GM19324 (cell line): ENCODE measurements at regions not wholly inside any gene's neighbourhood (a gene's known extent, or its start where the extent isn't known, plus 50 kb on each side); places are given as distances from the start of the nearest gene placed in this dataset.

Experiments
- ATAC-seq: cut with Tn5 transposase; IDR thresholded peaks from one replicate; pipeline ENCODE4 v1.9.1; 2021; ENCODE audit warnings: mild to moderate bottlenecking, moderate library complexity; ENCODE audit not compliant: unreplicated experiment, low FRiP score

DNA sequence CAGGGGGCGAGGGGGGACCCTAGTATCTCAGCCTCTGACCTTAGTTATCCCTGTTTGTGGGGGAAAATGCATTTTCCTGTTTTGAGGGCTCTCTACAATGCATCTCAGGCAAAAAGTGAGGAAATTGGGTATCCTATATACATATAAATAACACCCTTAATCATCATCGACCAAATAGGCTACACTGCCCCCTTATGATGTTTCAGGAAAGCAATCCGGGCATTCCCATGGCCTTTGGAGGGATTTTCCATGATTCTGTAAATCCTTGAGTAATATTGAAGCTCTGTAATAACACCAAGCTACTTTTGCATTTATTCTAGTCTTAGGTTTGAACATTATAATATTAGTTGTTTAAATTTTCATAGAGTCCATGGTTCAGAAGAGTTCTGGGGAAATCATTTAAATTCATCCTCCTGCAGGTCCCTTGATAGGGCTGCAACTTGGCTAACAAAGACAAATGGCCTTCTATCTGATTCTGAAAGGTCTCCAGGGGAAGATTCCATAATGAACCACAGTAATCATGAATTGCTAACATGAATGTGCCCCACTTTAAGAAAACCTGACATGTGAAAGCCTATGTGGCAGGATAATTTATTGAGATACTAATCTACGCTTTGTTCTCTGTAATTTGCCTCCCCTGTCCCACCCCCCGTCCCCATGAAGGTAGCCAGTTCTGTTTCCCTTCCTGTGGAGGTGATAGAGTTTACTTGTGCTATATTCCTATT, 91.5 kb upstream of the SCOC start:
- no peak for ATAC-seq

DNA sequence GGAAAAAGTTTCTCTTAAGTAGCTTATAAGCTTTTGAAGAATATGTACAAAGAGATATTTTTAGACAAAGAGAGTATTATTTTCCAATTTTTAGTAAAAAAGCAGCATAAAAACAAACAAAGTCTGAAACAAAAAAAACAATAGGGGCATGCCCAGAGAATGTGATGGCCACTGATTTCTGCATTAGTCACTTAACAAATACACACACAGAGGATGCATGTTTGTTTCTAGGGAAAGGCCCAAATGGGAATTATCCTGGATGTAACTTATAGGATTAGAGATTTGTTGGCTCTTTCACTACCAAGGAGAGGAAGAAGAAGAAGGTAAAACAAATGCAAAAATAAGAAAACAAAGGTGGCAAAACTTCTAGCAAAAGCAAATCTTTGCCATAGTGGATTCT, 95.9 kb upstream of the SCOC start:
- ATAC-seq, result no peak

- ATAC-seq, result no peak
Observed at GRCh38 chr4:140271553-140271952, 101.9 kb upstream of the SCOC start.

- ATAC-seq, result no peak
Observed at GRCh38 chr4:140269369-140269768, 104.1 kb upstream of the SCOC start.

GRCh38 chr4:140268186-140268841, 105.1 kb upstream of the SCOC start:
- no peak for ATAC-seq

- ATAC-seq, result no peak
Observed at GRCh38 chr4:140267576-140267975, 105.9 kb upstream of the SCOC start.

- ATAC-seq, result no peak
Observed at GRCh38 chr4:140266958-140267568, 106.4 kb upstream of the SCOC start.

- ATAC-seq, result no peak
Observed at GRCh38 chr4:140260227-140260626, 106.2 kb upstream of the MAML3 start.

DNA sequence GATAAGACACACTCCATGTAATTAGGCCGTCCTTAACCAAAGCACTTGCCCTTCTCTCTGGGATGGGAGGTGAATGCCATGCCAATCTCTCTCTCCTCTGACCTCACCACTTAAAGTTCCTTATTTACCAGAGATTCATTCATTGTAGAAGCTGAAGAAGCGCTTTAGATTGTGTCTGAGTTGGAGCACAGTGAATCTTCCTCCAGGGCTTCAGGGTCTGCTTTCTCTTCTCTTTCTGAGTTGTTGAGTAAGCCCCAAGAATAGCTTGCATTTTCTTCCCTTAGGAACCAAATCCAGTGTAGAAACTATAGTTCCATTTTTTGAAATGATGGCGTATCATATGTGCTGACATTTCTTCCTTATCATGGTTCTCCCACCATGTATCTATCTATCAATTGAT, 104.5 kb upstream of the MAML3 start:
- ATAC-seq, result no peak

GRCh38 chr4:140257461-140258305, 103.7 kb upstream of the MAML3 start:
- ATAC-seq, result no peak

DNA sequence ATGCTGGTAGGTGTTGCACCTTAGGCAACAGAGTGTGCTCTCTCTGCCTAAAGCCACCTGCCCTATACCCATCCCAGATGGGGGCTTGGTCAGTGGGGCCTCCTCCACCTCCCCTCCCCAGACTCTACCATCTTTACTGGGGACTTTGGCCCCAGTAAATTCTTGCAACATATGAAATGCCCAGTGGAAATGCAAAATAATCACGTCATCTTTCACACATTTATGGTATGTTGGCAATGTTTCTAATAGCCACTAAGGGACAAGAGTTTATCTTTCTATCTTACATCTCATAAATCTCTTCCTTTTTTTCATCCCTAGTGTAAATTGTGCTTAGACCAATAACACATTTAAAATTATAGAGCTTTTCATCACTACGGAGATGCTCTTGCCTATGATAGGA, 103.0 kb upstream of the MAML3 start:
- no peak for ATAC-seq

DNA sequence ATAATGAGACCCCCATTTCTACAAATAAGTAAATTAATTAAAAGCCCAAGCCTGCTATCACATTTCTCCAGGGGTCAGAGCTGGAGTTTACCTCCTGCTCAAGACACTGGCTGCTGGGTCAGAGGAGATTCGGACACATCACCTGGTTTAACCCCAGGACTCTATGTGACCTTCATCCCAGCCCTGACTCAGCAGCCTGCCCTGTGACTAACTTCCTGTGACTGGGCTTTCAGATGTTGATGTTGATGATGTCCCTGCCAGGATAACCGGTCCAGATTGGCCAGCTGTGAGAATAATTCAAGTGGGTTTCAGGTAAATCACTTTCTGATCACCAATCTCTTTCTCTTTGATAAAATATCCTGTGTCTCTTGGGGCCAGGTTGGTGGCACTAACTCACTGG, 102.4 kb upstream of the MAML3 start:
- ATAC-seq, result no peak

GRCh38 chr4:140255927-140256326, 101.9 kb upstream of the MAML3 start:
- ATAC-seq, result no peak

DNA sequence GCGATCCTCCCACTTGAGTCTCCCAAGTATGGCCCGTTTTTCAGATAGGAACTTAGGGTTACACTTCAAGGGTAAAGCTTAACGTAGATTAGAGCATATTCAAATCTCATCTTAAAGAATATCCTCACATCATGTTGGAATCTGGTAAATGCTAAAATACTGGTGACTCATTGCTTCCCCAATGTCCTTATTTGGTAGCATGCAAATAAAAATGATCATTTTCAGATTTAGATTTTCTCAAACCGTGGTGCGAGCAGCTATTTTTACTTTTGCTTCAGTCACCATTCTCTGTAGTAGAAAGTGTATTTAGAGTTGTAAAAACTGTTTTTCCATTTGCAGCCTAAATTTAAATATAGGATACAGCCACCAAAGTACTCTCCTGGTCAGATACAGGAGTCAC, 101.5 kb upstream of the MAML3 start:
- no peak for ATAC-seq

DNA sequence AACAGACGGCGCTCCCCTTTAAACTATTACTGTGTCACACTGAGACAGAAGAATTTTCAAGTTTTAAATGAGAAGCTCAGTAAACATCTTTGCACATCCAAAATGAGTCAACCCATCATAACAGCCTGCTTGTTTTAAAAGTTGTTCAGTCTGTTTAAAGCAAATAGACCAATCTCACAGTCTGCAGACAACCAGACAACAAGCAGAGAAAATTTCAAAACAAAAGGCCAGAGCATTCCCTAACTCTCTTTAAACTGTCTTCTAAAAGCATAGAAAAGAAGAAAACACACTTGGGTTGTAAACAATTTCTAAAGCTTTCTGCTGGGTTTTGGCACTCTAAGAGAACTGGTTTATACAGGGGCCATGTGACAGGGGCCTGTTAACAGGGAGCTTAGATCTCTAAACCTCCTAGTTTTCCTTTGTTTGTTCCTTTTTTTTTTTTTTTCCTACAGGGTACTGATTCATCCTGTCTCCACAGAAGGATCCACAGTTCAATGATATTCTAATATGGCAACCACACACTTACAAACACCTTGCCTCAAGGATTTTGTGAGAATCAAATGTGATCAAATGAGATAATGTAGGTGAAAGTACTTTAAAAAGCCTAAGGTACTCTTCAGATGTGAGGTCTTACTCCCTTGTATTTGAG, 100.8 kb upstream of the MAML3 start:
- ATAC-seq, result no peak

- ATAC-seq, result no peak
Observed at GRCh38 chr4:140253556-140254027, 99.6 kb upstream of the MAML3 start.

DNA sequence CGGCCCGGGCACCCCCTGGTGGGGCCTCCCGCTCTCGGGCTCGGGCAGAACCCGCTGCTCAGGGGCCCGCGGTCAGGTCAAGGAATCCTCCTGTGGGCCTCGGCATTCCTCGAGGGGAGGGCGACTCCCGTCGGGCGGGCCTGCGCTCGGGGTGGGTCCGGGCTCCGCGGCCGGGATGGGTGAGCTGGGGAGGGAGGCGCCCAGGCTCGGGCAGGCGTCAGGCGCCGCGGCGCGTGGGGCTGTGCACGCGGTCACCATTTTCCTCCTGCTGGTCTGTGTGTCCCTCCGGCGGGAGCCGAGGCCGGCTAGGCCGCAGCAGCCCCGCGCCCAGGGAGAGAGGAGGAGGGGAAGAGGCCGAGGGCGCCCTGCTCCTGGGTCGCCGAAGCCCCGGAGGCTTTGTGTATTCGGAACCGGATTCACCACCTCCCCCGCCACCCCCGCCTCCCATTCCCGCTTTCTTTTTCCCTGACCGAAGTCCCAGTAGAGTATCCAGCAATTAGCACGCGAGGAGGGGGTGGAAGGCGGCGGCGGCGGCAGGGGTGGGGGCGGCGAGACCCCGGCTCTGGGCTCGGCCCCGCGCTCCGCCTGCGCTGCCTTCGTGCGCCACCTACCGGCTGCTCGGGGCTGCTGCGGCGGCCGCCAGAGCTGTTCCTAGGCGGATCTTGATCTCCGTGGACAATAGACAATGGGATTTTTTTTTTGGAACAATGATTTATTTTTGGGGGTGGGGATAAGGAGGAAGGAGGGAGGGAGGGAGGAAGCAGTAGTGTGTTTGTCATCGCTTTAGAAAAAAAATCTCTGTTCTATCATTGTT, 99.0 kb upstream of the MAML3 start:
- ATAC-seq, result no peak

GRCh38 chr4:140252141-140252741, 98.3 kb upstream of the MAML3 start:
- no peak for ATAC-seq

DNA sequence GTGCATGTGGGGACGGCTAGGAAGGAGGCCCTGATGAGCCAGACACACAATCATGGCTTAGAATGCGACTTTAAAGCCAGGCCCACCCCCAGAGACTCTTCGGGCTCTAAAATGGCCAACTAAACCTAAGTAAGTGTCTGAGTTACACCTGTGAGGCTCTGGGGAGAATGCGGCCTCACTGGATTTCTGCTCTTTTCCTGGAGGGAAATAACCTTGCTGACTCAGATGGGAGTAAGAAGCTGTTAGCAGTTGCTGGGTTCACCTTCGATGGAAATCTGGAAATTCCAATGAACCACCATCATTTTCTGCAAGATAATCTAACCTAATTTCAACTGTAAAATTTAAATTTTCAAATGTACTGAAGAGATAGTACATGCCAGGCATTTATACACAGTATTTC, 97.6 kb upstream of the MAML3 start:
- ATAC-seq, result no peak
